HCT116 (cell line): ENCODE measurements at regions not wholly inside any gene's neighbourhood (a gene's known extent, or its start where the extent isn't known, plus 50 kb on each side); places are given as distances from the start of the nearest gene placed in this dataset.

Experiments
- CTCF ChIP-seq, 3 experiments: fragments of 200-600 bp in 1 of 3; sonication (generic) in 1 of 3; IDR thresholded peaks in 2 of 3; conservative IDR thresholded peaks in 1 of 3; 2 replicates each; pipeline ENCODE4 v1.5.1; 2012 to 2017; ENCODE audit warnings: low read depth in 2 of 3, low read length in 2 of 3, antibody characterized with exemption in 1 of 3, borderline replicate concordance in 1 of 3, control low read depth in 1 of 3, mild to moderate bottlenecking in 1 of 3, mixed read lengths in 1 of 3, mixed run types in 1 of 3, moderate library complexity in 1 of 3; ENCODE audit not compliant: insufficient read depth in 1 of 3
- EGR1 ChIP-seq: IDR thresholded peaks from 2 replicates; pipeline ENCODE4 v1.6.1; 2012; ENCODE audit warnings: low read depth
- EZH2 ChIP-seq: fragments of 200-600 bp; sonication (generic); IDR thresholded peaks from 2 replicates; pipeline ENCODE4 v1.6.1; 2017; ENCODE audit warnings: antibody characterized with exemption, mixed run types
- EZH2phosphoT487 ChIP-seq: fragments of 200-600 bp; IDR thresholded peaks from 2 replicates; pipeline ENCODE4 v1.6.1; 2018; ENCODE audit warnings: antibody characterized with exemption, borderline replicate concordance
- JUND ChIP-seq: IDR thresholded peaks from 2 replicates; pipeline ENCODE4 v1.6.1; 2012
- POLR2A ChIP-seq: IDR thresholded peaks from 2 replicates; pipeline ENCODE4 v1.7.0; 2011; ENCODE audit warnings: borderline replicate concordance; ENCODE audit not compliant: insufficient read depth, insufficient read length; ENCODE audit errors: extremely low read depth
- POLR2AphosphoS5 ChIP-seq: IDR thresholded peaks from 2 replicates; pipeline ENCODE4 v1.6.1; 2011; ENCODE audit warnings: mild to moderate bottlenecking, low read depth, low read length, moderate library complexity
- RAD21 ChIP-seq: IDR thresholded peaks from 2 replicates; pipeline ENCODE4 v1.6.1; 2012; ENCODE audit warnings: low read depth, mild to moderate bottlenecking
- TCF7L2 ChIP-seq: IDR thresholded peaks from 2 replicates; pipeline ENCODE4 v1.7.0; 2011; ENCODE audit warnings: borderline replicate concordance, inconsistent platforms; ENCODE audit not compliant: insufficient read depth, insufficient read length; ENCODE audit errors: extremely low read depth
- YY1 ChIP-seq: IDR thresholded peaks from 2 replicates; pipeline ENCODE4 v1.6.1; 2011; ENCODE audit warnings: low read length, low read depth, moderate library complexity, mild to moderate bottlenecking; ENCODE audit not compliant: insufficient replicate concordance; ENCODE audit errors: extremely low read depth
- TF ChIP-seq, protein P1 (sequence below): IDR thresholded peaks from 2 replicates; pipeline ENCODE4 v1.6.1; 2011; ENCODE audit warnings: mild to moderate bottlenecking, low read length, moderate library complexity; ENCODE audit not compliant: insufficient replicate concordance; ENCODE audit errors: extremely low read depth
- TF ChIP-seq, protein P2 (sequence below): IDR thresholded peaks from 2 replicates; pipeline ENCODE4 v1.6.1; 2012; ENCODE audit warnings: low read depth

DNA sequence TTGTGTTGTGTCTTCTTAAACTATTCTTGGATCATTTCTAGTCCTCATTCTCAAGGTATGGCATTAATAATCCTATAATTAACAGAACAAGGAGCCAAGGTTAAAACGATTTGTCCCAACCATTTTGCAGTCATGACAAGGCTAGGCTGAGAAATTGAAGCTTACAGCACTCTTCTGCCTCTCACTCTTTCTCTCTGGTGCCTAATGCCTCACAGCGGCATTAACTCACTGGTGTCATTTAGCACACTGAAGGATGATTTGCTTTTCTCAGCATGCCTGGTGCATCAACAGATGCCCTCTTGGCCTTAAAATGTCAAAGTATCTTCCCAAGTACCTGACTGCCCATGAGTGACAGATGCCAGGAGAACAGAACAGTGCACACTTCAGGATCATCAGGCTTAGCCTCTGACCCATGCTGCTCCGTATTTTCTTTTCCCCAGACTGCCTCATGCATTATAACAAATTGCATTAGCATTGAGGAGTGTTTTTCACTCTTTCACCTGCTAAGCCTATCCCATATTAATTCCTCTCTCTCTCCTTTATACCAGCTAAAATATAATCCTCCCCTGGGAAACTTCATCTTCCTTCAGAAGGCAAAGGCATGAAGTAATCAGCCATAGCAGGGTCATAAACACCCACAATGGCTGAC, 61.1 kb upstream of the SV2C start:
- TF ChIP-seq JUND (no peak), CTCF (IDR thresholded peaks at IDR 0.05 in 2 of 3, conservative IDR thresholded peaks at IDR 0.05 in 1 of 3; ENCODE audit: borderline replicate concordance in 1 of 3, insufficient read depth in 1 of 3, low read depth in 2 of 3, low read length in 2 of 3) (no peak), RAD21 (no peak), EGR1 (no peak), POLR2A (no peak), EZH2phosphoT487 (no peak), YY1 (no peak), EZH2 (no peak), POLR2AphosphoS5 (no peak), TCF7L2 (no peak)
- TF ChIP-seq, protein P1, sequence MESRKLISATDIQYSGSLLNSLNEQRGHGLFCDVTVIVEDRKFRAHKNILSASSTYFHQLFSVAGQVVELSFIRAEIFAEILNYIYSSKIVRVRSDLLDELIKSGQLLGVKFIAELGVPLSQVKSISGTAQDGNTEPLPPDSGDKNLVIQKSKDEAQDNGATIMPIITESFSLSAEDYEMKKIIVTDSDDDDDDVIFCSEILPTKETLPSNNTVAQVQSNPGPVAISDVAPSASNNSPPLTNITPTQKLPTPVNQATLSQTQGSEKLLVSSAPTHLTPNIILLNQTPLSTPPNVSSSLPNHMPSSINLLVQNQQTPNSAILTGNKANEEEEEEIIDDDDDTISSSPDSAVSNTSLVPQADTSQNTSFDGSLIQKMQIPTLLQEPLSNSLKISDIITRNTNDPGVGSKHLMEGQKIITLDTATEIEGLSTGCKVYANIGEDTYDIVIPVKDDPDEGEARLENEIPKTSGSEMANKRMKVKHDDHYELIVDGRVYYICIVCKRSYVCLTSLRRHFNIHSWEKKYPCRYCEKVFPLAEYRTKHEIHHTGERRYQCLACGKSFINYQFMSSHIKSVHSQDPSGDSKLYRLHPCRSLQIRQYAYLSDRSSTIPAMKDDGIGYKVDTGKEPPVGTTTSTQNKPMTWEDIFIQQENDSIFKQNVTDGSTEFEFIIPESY: no peak
- TF ChIP-seq, protein P2, sequence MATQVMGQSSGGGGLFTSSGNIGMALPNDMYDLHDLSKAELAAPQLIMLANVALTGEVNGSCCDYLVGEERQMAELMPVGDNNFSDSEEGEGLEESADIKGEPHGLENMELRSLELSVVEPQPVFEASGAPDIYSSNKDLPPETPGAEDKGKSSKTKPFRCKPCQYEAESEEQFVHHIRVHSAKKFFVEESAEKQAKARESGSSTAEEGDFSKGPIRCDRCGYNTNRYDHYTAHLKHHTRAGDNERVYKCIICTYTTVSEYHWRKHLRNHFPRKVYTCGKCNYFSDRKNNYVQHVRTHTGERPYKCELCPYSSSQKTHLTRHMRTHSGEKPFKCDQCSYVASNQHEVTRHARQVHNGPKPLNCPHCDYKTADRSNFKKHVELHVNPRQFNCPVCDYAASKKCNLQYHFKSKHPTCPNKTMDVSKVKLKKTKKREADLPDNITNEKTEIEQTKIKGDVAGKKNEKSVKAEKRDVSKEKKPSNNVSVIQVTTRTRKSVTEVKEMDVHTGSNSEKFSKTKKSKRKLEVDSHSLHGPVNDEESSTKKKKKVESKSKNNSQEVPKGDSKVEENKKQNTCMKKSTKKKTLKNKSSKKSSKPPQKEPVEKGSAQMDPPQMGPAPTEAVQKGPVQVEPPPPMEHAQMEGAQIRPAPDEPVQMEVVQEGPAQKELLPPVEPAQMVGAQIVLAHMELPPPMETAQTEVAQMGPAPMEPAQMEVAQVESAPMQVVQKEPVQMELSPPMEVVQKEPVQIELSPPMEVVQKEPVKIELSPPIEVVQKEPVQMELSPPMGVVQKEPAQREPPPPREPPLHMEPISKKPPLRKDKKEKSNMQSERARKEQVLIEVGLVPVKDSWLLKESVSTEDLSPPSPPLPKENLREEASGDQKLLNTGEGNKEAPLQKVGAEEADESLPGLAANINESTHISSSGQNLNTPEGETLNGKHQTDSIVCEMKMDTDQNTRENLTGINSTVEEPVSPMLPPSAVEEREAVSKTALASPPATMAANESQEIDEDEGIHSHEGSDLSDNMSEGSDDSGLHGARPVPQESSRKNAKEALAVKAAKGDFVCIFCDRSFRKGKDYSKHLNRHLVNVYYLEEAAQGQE: no peak
